HG03175 (cell line): ENCODE measurements at regions not wholly inside any gene's neighbourhood (a gene's known extent, or its start where the extent isn't known, plus 50 kb on each side); places are given as distances from the start of the nearest gene placed in this dataset.
A peak's percentile ranks its signal among the peaks of the same experiment; 100 is the strongest.
"Not testable (repeated sequence)": the region's sequence is repeated elsewhere in the genome, so short reads cannot be mapped to it uniquely, and the experiment has no call there.

Experiments
- ATAC-seq: cut with Tn5 transposase; IDR thresholded peaks from one replicate; pipeline ENCODE4 v1.9.1; 2021; ENCODE audit warnings: mild to moderate bottlenecking, moderate library complexity; ENCODE audit not compliant: unreplicated experiment

- no peak for ATAC-seq
Measured at GRCh38 chrX:23061116-23061515, 61.4 kb downstream of the DDX53 start.

- no peak for ATAC-seq
Measured at GRCh38 chrX:23062359-23062758, 62.6 kb downstream of the DDX53 start.

GRCh38 chrX:23066588-23067281 is 67.0 kb downstream of the DDX53 start:
- peak; percentile 87 for ATAC-seq

GRCh38 chrX:23075461-23075860 is 75.7 kb downstream of the DDX53 start:
- not testable (repeated sequence) for ATAC-seq

GRCh38 chrX:23079347-23079746 is 79.6 kb downstream of the DDX53 start:
- no peak for ATAC-seq

GRCh38 chrX:23100826-23101225 is 101.1 kb downstream of the DDX53 start:
- no peak for ATAC-seq

GRCh38 chrX:23103546-23103945 is 103.8 kb downstream of the DDX53 start:
- no peak for ATAC-seq

GRCh38 chrX:23114241-23114640 is 114.5 kb downstream of the DDX53 start:
- no peak for ATAC-seq

GRCh38 chrX:23115651-23116050 is 115.9 kb downstream of the DDX53 start:
- no peak for ATAC-seq

GRCh38 chrX:23118163-23118562 is 118.4 kb downstream of the DDX53 start:
- no peak for ATAC-seq

- ATAC-seq, result no peak
Measured at GRCh38 chrX:23118890-23119527, 119.2 kb downstream of the DDX53 start.

- no peak for ATAC-seq
Measured at GRCh38 chrX:23127586-23127985, 127.8 kb downstream of the DDX53 start.

GRCh38 chrX:23133551-23133950 is 133.8 kb downstream of the DDX53 start:
- ATAC-seq, result no peak

- ATAC-seq, result no peak
Measured at GRCh38 chrX:23134136-23134535, 134.4 kb downstream of the DDX53 start.

- ATAC-seq, result no peak
Measured at GRCh38 chrX:23136816-23137215, 137.1 kb downstream of the DDX53 start.

- ATAC-seq, result no peak
Measured at GRCh38 chrX:23168291-23168690, 166.4 kb upstream of the PTCHD1 start.

- peak; percentile 93 for ATAC-seq
Measured at GRCh38 chrX:23185951-23186350, 148.7 kb upstream of the PTCHD1 start.

GRCh38 chrX:23187819-23188218 is 146.8 kb upstream of the PTCHD1 start:
- no peak for ATAC-seq

GRCh38 chrX:23194885-23195554 is 139.6 kb upstream of the PTCHD1 start:
- no peak for ATAC-seq

GRCh38 chrX:23195761-23196160 is 138.9 kb upstream of the PTCHD1 start:
- ATAC-seq, result no peak

- no peak for ATAC-seq
Measured at GRCh38 chrX:23201706-23202105, 132.9 kb upstream of the PTCHD1 start.

GRCh38 chrX:23202326-23202725 is 132.3 kb upstream of the PTCHD1 start:
- ATAC-seq, result no peak
